ENCODE measurements at regions not wholly inside any gene's neighbourhood (a gene's known extent, or its start where the extent isn't known, plus 50 kb on each side); places are given as distances from the start of the nearest gene placed in this dataset.

- DNase-seq = no peak
Observed at GRCh38 chr13:31081316-31081715, 80.4 kb downstream of the HSPH1 start.

DNA sequence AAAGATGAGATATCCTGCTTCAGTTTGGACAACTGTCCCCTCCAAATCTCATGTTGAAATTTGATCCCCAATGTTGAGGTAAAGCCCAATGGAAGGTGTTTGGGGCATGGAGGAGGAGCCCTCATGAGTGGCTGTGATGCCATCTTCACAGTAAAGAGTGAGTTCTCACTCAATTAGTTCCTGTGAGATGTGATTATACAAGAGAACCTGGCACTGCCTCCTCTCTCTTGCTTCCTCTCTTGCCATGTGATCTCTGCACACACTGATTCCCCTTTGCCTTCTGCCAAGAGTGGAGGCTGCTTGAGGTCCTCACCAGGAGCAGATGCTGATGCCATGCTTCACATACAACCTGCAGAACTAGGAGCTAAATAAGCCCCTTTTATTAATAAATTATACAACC lies 86.9 kb downstream of the HSPH1 start:
- no peak for DNase-seq

- DNase-seq = no peak
Observed at GRCh38 chr13:31073859-31074718, 87.6 kb downstream of the HSPH1 start.

GRCh38 chr13:31072041-31072440 lies 89.7 kb downstream of the HSPH1 start:
- DNase-seq = no peak

- no peak for DNase-seq
Observed at GRCh38 chr13:31069808-31070534, 91.7 kb downstream of the HSPH1 start.

GRCh38 chr13:31068119-31068423 lies 93.6 kb downstream of the HSPH1 start:
- DNase-seq = no peak

DNA sequence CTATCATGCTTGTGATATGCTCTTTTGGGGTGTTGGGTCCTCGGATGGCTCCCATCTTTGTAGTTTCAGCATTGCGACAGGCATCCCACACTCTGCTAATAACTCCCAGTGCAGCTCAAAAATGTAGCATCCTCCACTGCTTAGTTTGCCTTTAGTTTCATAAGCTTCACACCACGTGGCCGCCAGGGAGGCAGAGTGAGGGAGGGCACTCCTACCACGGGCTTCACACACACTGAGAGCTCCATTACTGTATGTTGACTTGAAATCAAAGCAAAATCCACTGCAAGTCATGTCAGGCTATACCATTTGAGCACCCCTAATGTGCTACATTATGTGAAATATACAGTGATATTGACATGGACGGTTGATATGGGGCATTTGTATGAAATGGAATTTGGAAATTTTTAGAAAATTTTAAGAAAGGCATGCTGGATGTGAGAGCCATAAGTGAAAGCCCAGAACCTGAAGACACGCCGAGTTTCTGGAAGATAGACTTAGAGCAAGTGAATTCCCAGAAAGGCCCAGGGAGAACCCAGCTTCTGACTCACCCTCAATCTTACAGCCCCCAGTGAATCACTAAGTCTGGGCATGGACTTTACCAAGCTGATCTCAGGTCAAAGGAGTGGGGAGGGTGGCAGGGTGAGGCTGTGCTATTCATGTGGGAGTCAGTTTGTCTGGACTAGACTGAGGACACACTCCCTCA lies 94.1 kb downstream of the HSPH1 start:
- DNase-seq = no peak

DNA sequence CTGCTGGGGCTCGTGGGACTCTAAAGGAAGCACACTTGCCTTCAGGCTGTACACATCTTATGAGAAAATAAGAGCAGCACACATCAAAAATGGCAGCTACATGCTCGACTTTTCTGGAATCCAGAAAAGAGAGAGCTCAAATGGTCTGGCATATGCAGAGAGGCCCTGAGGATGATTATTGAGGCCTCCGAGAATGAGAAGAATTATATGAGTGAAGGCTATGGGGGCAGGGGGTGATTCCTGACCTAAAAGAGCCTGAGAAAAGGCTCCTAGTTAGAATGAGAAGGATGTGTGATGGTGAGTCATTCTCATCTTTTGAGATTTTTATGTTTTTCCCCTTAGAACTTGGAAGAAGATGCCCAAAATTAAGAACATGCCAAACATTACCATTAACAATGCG lies 97.1 kb downstream of the HSPH1 start:
- DNase-seq = no peak

DNA sequence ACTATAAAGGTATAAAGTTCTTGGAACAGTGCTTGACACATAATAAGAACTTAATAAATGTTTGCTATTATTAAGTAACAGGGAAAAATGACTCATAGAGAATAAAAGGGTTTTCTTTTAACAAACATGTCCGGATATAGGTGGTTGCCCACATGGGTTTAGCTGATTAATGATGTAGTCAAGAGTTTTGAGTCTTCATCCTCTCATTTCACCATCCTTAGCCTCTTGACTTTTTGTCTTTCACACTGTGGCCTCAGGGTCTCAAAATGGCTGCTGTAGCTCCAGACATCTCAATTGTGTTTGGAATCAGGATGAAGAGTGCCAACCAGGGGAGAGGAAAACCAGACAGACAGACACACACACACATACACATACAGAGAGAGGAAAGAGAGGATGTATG lies 97.9 kb downstream of the HSPH1 start:
- no peak for DNase-seq

DNA sequence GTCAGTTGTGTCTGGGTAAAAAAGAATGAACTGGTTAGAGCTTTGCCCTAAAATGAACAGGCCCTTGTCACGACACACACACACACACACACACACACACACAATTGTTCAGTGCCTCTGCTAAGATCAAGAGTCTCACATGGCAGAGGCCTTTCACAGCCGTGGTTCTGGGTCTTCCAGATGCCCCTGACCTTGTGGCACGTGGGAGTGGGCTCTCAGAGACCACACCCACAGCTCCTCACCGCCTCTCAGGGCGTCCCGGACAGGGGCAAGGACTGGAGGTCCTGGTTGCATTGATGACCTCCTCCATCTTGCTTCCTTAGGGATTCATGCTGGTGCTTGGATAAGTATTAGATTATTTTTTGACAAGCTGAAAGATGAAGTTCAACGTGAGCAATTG lies 101.0 kb downstream of the HSPH1 start:
- no peak for DNase-seq

DNA sequence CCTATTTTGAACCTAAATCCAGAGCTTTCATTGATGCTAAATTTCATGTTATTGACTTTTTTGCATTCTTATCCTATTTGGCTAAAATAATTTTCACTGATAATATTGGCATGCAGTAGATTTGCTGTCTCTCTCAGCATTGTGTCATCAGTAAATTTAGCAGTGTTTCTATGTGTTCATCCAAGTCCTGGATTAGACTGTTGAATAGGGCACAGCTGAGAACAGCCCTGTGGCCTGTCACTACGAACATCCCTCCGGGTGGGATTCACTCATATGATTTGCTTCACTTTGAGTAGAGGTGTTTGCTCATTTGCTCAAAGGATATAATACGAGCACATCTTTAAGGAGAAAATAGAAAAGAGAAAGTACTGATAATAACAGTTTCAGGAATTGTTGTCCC lies 101.5 kb downstream of the HSPH1 start:
- no peak for DNase-seq

DNA sequence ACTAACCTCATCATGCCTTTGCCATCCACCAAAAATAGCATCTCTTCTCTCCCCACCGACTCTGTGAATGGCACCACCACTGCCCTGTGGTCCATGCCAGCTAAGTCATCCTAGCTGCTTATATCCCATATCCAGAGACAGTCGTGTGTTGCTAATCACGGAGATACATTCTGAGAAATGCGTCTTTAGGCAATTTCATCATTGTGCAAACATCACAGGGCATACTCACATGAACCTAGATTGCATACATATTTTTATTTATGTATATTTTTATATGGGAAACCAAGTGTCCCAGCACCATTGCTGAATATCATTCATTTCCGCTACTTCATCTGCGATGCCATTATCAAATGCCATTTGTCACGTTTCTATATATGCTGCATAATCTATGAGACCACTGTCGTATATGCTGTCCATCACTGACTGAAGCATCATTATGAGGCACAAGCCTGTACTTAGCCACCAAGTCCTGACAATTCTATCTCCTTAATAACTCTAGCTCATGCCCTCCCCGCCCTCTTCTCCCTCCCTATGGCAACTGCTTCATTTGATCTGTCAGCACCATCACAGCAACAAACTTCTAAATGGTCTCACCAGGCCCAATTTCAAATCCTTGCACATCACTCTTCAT lies 104.2 kb downstream of the HSPH1 start:
- DNase-seq = no peak

GRCh38 chr13:31056644-31057271 lies 104.9 kb downstream of the HSPH1 start:
- no peak for DNase-seq

- DNase-seq = no peak
Observed at GRCh38 chr13:31055589-31055988, 106.1 kb downstream of the HSPH1 start.

DNA sequence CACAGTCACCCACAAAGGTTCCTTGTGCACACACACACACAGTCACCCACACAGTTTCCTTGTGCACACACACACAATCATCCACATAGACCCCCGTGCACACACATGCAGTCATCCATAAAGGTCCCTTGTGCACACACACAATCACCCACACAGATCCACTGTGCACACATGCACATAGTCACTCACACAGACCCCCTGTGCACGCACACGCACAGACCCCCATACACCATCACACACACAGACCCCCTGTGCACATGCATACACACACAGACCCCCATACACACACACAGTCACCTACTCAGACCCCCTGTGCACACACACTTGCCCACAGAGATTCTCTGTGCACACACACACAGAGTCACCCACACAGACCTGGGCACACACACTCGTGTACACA lies 107.1 kb downstream of the HSPH1 start:
- DNase-seq = no peak

GRCh38 chr13:31053896-31054295 lies 107.8 kb downstream of the HSPH1 start:
- no peak for DNase-seq

GRCh38 chr13:31053091-31053490 lies 108.6 kb downstream of the HSPH1 start:
- DNase-seq = no peak

- DNase-seq = no peak
Observed at GRCh38 chr13:31052478-31052877, 109.2 kb downstream of the HSPH1 start.

DNA sequence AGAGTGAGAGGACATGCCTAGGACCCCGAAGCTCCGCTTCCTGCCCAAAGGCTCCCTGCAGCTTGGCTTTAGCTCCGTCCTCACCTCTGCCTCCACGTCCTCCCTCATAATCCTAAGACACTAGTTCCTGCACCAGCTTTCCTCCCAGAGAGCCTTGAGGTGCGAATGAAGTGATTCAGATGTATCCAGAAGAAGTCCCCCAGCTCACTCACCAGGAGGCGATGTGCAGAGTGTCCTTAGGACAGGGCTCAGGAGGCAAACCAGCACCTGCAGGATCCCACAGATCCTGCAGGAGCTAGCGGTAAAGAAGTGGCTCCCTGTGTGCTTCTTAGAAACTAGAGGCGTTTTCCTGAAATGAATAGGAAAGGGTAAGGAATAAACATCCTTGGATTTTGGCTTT lies 109.7 kb downstream of the HSPH1 start:
- no peak for DNase-seq

- no peak for DNase-seq
Observed at GRCh38 chr13:31050486-31051400, 111.0 kb downstream of the HSPH1 start.

GRCh38 chr13:31049833-31050232 lies 111.9 kb downstream of the HSPH1 start:
- DNase-seq = no peak

GRCh38 chr13:31049083-31049482 lies 112.6 kb downstream of the HSPH1 start:
- no peak for DNase-seq
